Neural progenitor cell (in vitro differentiated cells): ENCODE measurements at regions not wholly inside any gene's neighbourhood (a gene's known extent, or its start where the extent isn't known, plus 50 kb on each side); places are given as distances from the start of the nearest gene placed in this dataset.

Source experiments
- DNase-seq: peaks from one replicate; pipeline ENCODE4 v3.0.0-alpha.2; 2016; ENCODE audit warnings: low spot score
- H2AFZ ChIP-seq: fragments of 200-600 bp; sonication (generic); replicated peaks from 2 replicates; pipeline ENCODE4 v1.6.1; 2016; ENCODE audit warnings: antibody characterized with exemption
- H3F3A ChIP-seq: fragments of 200-600 bp; sonication (generic); 2 replicates; pipeline ENCODE4 v1.6.1; 2016; ENCODE audit warnings: antibody characterized with exemption, low read depth
- H3K27ac ChIP-seq: fragments of 200-600 bp; sonication (generic); 2 replicates; pipeline ENCODE4 v1.5.1; 2016; ENCODE audit warnings: mild to moderate bottlenecking
- H3K27me3 ChIP-seq: fragments of 200-600 bp; sonication (generic); 2 replicates; pipeline ENCODE4 v1.6.1; 2016; ENCODE audit warnings: mild to moderate bottlenecking, moderate library complexity
- H3K36me3 ChIP-seq: fragments of 200-600 bp; sonication (generic); 2 replicates; pipeline ENCODE4 v1.5.1; 2016
- H3K4me1 ChIP-seq: fragments of 200-600 bp; sonication (generic); 2 replicates; pipeline ENCODE4 v1.6.1; 2016; ENCODE audit warnings: mixed run types
- H3K4me2 ChIP-seq: fragments of 200-600 bp; sonication (generic); 2 replicates; pipeline ENCODE4 v1.6.1; 2016
- H3K4me3 ChIP-seq: fragments of 200-600 bp; sonication (generic); 2 replicates; pipeline ENCODE4 v1.5.1; 2016
- H3K79me2 ChIP-seq: fragments of 200-600 bp; sonication (generic); 2 replicates; pipeline ENCODE4 v1.6.1; 2016; ENCODE audit warnings: low read depth
- H3K9ac ChIP-seq: fragments of 200-600 bp; sonication (generic); 2 replicates; pipeline ENCODE4 v1.6.1; 2016
- H3K9me3 ChIP-seq: fragments of 200-600 bp; sonication (generic); 2 replicates; pipeline ENCODE4 v1.5.1; 2016; ENCODE audit warnings: low read depth
- H4K20me1 ChIP-seq: fragments of 200-600 bp; sonication (generic); 2 replicates; pipeline ENCODE4 v1.6.1; 2016; ENCODE audit warnings: low read depth
- H3K27ac Mint-ChIP-seq: 3 replicates; pipeline ENCODE4 v1.8.0; 2021; ENCODE audit warnings: mixed read lengths
- H3K27me3 Mint-ChIP-seq: 2 replicates; pipeline ENCODE4 v1.8.0; 2022; ENCODE audit warnings: low read depth, mild to moderate bottlenecking, inconsistent platforms, moderate library complexity, mixed read lengths; ENCODE audit not compliant: insufficient read depth
- H3K36me3 Mint-ChIP-seq: 3 replicates; pipeline ENCODE4 v1.8.0; 2021; ENCODE audit warnings: mixed read lengths
- H3K4me1 Mint-ChIP-seq: 3 replicates; pipeline ENCODE4 v1.8.0; 2021; ENCODE audit warnings: mixed read lengths
- H3K4me3 Mint-ChIP-seq: 3 replicates; pipeline ENCODE4 v1.8.0; 2021; ENCODE audit warnings: mild to moderate bottlenecking, moderate library complexity, mixed read lengths
- H3K9me3 Mint-ChIP-seq: 3 replicates; pipeline ENCODE4 v1.8.0; 2020; ENCODE audit warnings: mixed read lengths
- EZH2 ChIP-seq: fragments of 200-600 bp; sonication (generic); IDR thresholded peaks from 2 replicates; pipeline ENCODE4 v1.6.1; 2017; ENCODE audit warnings: antibody characterized with exemption, mild to moderate bottlenecking, moderate library complexity
- EZH2phosphoT487 ChIP-seq: fragments of 200-600 bp; sonication (generic); IDR thresholded peaks from 2 replicates; pipeline ENCODE4 v1.6.1; 2017; ENCODE audit warnings: antibody characterized with exemption
- TF ChIP-seq, protein P1 (sequence below): fragments of 200-600 bp; sonication (generic); IDR thresholded peaks from 2 replicates; pipeline ENCODE4 v1.5.1; 2017; ENCODE audit warnings: antibody characterized with exemption, mild to moderate bottlenecking

DNA sequence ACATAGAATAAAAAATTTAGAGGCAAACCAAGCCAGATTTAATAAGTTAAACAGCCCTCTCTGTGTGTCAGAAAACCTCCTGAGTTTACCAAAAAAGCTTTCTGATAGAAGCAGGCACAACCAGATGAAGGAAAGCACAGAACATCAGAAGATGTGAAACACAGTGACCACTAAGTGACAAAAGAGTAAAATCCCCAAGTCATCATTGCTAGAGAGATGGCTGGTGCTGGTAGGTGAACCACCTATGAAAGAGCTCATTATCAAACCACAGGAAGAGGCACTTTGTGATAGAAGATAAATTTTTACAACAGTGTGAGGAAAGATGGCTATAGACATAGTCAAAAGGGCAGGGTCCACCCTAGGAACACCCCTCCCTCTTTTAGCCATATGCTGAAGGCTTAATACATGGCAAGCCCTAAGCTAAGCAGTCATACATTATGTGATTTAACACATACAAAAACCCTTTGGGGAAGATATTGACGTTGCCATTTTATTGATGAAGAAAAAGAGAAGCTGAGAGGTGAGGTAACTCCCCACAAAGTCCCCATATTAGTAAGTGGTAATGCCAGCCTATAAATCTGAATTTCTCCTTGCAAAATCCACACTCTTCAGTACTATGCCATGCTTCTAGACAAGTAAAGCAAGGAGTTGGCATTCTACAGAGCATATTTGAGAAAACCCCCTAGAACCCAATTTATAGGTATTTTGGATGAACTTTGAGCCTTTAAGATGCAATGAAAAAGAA lies 449.9 kb downstream of the LRIG3 start:
- H3K36me3 ChIP-seq = no peaks in the 10 kb centered on the region
- H3K4me1 ChIP-seq = no peaks in the 10 kb centered on the region
- H3K79me2 ChIP-seq = no peaks in the 10 kb centered on the region
- H3K4me3 ChIP-seq = no peak overlapping the region
- H3K27ac ChIP-seq = no peak overlapping the region
- no peak overlapping the region for H3K4me2 ChIP-seq
- H3K27me3 ChIP-seq = no peaks in the 10 kb centered on the region
- H3K9ac ChIP-seq = no peak overlapping the region
- no peak for DNase-seq
- H3K9me3 ChIP-seq = no peaks in the 10 kb centered on the region
- TF ChIP-seq EZH2phosphoT487 = no peak
- TF ChIP-seq EZH2 = no peak
- TF ChIP-seq, protein P1, sequence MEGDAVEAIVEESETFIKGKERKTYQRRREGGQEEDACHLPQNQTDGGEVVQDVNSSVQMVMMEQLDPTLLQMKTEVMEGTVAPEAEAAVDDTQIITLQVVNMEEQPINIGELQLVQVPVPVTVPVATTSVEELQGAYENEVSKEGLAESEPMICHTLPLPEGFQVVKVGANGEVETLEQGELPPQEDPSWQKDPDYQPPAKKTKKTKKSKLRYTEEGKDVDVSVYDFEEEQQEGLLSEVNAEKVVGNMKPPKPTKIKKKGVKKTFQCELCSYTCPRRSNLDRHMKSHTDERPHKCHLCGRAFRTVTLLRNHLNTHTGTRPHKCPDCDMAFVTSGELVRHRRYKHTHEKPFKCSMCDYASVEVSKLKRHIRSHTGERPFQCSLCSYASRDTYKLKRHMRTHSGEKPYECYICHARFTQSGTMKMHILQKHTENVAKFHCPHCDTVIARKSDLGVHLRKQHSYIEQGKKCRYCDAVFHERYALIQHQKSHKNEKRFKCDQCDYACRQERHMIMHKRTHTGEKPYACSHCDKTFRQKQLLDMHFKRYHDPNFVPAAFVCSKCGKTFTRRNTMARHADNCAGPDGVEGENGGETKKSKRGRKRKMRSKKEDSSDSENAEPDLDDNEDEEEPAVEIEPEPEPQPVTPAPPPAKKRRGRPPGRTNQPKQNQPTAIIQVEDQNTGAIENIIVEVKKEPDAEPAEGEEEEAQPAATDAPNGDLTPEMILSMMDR = no peak
- no peak overlapping the region for H3K27ac Mint-ChIP-seq
- H3K27me3 Mint-ChIP-seq = no peaks in the 10 kb centered on the region
- peaks cover 12% of the 10 kb centered on the region for H3K9me3 Mint-ChIP-seq
- H3F3A ChIP-seq = no peaks in the 10 kb centered on the region
- H4K20me1 ChIP-seq = no peaks in the 10 kb centered on the region
- no peak overlapping the region for H2AFZ ChIP-seq
- H3K4me1 Mint-ChIP-seq = no peaks in the 10 kb centered on the region
- no peak overlapping the region for H3K4me3 Mint-ChIP-seq
- H3K36me3 Mint-ChIP-seq = peaks cover 2% of the 10 kb centered on the region

DNA sequence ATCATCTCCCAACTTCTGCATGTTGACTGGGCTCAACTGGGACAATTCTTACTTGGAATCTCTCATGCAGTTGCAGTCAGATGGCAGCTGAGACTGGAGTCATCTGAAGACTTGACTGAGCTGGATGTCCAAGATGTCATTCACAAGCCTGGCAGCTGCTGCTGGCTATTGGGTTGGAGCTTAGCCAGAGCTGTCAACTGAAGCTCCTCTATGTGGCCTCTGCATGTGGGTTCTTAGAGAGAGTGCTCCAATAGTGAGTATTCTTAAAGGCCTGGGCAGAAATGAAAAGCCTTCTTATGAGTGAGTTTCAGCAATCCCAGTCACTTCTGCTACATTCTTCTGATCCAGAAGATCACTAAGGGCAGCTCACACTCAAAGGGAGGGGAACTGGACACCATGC lies 440.9 kb downstream of the LRIG3 start:
- Histone ChIP-seq H2AFZ (no peak overlapping the region), H3K79me2 (no peaks in the 10 kb centered on the region), H3K27me3 (no peaks in the 10 kb centered on the region), H4K20me1 (no peaks in the 10 kb centered on the region), H3K27ac (no peak overlapping the region), H3K4me1 (no peaks in the 10 kb centered on the region), H3F3A (no peaks in the 10 kb centered on the region), H3K9ac (no peak overlapping the region), H3K4me3 (no peak overlapping the region), H3K4me2 (no peak overlapping the region), H3K9me3 (no peaks in the 10 kb centered on the region), H3K36me3 (no peaks in the 10 kb centered on the region)
- H3K36me3 Mint-ChIP-seq = peaks cover 2% of the 10 kb centered on the region
- TF ChIP-seq EZH2 = no peak
- no peak for TF ChIP-seq EZH2phosphoT487
- TF ChIP-seq, protein P1 = no peak
- H3K9me3 Mint-ChIP-seq = peaks cover 4% of the 10 kb centered on the region
- peaks cover 15% of the 10 kb centered on the region for H3K4me1 Mint-ChIP-seq
- no peak for DNase-seq
- no peak overlapping the region for H3K27ac Mint-ChIP-seq
- H3K27me3 Mint-ChIP-seq = no peaks in the 10 kb centered on the region
- H3K4me3 Mint-ChIP-seq = no peak overlapping the region

DNA sequence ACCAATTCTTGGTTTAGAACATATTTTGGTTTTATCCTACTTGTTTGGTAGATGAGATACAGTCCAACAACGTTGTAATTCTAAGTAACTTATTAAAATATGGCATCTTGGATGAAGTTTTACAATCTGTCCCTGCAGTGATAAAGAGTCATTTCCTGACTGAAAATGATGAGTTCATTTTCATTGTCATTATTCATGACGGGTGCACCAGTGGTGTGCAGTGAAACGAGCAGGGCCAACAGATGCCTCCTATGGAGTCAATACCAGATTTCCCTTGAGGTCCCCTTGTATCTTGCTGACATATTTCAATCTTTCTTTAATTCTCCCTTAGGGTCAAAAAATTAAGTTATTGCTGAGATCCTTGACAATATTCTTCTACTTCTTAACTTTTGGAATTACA lies 438.5 kb downstream of the LRIG3 start:
- Mint-ChIP-seq H3K27me3 (no peaks in the 10 kb centered on the region), H3K4me1 (peaks cover 15% of the 10 kb centered on the region), H3K27ac (no peak overlapping the region), H3K4me3 (no peak overlapping the region), H3K36me3 (peaks cover 2% of the 10 kb centered on the region), H3K9me3 (no peaks in the 10 kb centered on the region)
- no peak overlapping the region for H3K4me3 ChIP-seq
- no peaks in the 10 kb centered on the region for H3F3A ChIP-seq
- no peak overlapping the region for H3K27ac ChIP-seq
- peaks cover under 1% of the 10 kb centered on the region for H3K4me1 ChIP-seq
- DNase-seq = no peak
- H3K79me2 ChIP-seq = no peaks in the 10 kb centered on the region
- H2AFZ ChIP-seq = no peak overlapping the region
- H3K4me2 ChIP-seq = no peak overlapping the region
- TF ChIP-seq EZH2 = no peak
- TF ChIP-seq EZH2phosphoT487 = no peak
- TF ChIP-seq, protein P1 = no peak
- no peaks in the 10 kb centered on the region for H3K9me3 ChIP-seq
- H3K9ac ChIP-seq = no peak overlapping the region
- H3K36me3 ChIP-seq = no peaks in the 10 kb centered on the region
- H4K20me1 ChIP-seq = no peaks in the 10 kb centered on the region
- H3K27me3 ChIP-seq = no peaks in the 10 kb centered on the region
